ENCODE measurements at regions not wholly inside any gene's neighbourhood (a gene's known extent, or its start where the extent isn't known, plus 50 kb on each side); places are given as distances from the start of the nearest gene placed in this dataset.
"Not testable (repeated sequence)": the region's sequence is repeated elsewhere in the genome, so short reads cannot be mapped to it uniquely, and the experiment has no call there.

DNA sequence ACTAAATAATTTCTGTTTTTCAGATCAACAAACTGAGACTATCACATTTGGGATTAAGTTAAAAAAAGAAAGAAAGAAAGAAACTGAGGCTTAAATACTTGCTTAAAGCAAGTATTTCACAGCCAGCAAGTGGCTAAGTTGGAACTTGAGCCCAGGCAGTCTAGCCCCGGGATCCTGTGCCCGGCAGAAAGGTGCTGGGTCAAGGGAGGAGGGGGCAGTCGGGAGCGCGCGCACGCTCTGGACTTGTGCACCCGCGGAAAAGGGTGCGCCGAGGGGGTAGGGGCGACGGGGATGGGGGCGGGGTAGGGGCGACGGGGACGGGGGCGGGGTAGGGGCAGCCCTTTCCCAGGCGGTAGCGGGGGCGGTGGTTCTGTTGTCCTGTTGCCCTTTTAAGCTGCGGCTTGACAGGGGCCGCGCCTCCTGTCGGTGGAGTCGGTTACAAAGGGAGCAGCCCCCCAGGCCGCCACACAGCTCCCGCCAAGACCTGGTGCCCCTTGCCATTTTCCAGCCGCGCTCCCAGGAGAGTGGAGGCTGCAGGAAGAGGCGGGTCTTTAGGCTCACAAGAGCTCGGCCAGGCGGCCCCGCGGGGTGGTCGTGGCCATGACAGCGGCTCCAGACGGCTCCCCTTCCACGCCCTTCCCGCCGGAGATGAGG lies 60.6 kb downstream of the GOLGA8T start:
- DNase-seq, result not testable (repeated sequence)

DNA sequence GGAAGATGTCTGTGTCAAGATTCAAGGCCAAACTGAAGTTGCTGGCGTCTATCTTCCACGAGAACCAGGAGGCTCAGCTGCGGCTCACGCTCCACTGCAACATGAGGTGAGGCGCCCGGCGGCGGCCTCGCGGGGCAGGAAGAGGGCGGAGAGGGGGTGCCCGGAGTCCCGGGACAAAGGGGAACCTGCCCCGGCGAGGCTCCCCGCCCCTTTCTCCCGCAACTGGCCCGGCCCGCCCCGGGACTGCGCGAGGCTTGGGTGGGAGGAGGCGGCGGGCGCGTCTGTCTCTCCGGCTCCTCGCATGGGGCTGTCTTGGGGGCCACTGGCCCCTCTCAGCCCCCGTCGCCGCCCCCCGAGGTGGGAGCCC lies 61.1 kb downstream of the GOLGA8T start:
- not testable (repeated sequence) for H3K4me3 Mint-ChIP-seq; H3K9me3 Mint-ChIP-seq; H3K4me1 Mint-ChIP-seq; H3K27ac Mint-ChIP-seq; H3K36me3 Mint-ChIP-seq (ENCODE audit: low read depth); H3K27me3 Mint-ChIP-seq
- ATAC-seq, result peak; percentile 42
- DNase-seq, result peak; percentile 45

More for the DNA sequence above, 60.6 kb downstream of the GOLGA8T start:
- not testable (repeated sequence) for H3K27me3 Mint-ChIP-seq; H3K27ac Mint-ChIP-seq; H3K4me3 Mint-ChIP-seq; H3K9me3 Mint-ChIP-seq; H3K36me3 Mint-ChIP-seq (ENCODE audit: low read depth); H3K4me1 Mint-ChIP-seq
- ATAC-seq, result peak; percentile 6

DNA sequence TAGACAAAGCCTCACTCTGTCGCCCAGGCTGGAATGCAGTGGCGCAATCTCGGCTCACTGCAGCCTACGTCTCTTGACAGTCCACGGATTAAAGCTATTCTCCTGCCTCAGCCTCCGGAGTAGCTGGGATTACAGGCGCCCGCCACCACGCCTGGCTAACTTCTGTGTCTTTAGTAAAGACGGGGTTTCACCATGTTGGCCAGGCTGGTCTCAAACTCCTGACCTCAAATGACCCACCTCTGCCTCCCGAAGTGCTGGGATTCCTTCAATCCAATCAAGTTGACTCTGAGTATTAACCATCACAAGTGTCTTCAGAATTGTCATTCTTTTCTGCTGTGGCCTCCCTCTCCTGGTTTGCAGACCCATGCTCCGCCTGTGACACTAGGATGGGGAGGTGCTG lies 61.9 kb downstream of the GOLGA8T start:
- not testable (repeated sequence) for ATAC-seq; H3K9me3 Mint-ChIP-seq; H3K36me3 Mint-ChIP-seq (ENCODE audit: low read depth); H3K4me3 Mint-ChIP-seq; H3K27ac Mint-ChIP-seq; H3K4me1 Mint-ChIP-seq; DNase-seq; H3K27me3 Mint-ChIP-seq

DNA sequence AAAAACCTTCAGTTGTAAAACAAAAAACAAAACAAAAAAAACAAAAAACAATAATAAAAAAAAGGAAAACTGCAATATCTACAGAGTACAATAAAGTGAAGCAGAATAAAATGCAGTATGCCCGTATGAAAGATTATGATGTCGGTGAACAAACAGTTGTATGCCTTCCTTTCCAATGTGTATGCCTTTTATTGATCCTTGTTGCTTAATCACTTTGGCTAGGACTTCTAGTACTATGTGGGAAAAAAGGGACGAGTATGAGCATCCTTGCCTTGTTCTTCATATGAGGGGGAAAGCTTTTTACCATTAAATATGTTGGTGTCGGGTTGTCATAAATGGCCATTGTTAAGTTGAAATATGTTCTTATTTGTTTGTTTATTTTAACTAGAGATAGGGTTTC lies 66.7 kb downstream of the GOLGA8T start:
- ATAC-seq; H3K27me3 Mint-ChIP-seq; H3K36me3 Mint-ChIP-seq (ENCODE audit: low read depth); H3K4me3 Mint-ChIP-seq; H3K9me3 Mint-ChIP-seq; DNase-seq; H3K4me1 Mint-ChIP-seq; H3K27ac Mint-ChIP-seq: not testable (repeated sequence)

DNA sequence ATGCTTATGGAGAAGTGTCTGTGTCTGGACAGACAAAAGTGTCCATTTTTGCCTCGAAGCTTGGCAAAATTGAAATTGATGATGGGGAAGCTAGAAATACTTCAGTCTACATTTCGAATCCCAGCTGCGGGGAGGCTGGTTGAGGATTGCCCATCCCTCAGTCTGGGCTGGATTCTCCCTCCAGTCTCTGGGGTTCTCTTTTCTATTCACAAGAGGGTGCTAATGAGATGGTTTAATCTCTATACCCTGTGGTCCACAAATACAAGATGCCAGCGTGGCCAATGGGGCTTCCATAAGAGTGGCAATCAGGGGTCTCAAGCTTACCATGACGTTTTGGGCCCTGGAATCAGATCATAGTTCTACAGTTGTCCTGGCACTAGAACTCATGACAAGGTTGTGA lies 78.9 kb downstream of the GOLGA8T start:
- not testable (repeated sequence) for H3K4me3 Mint-ChIP-seq; H3K4me1 Mint-ChIP-seq; H3K36me3 Mint-ChIP-seq (ENCODE audit: low read depth)

DNA sequence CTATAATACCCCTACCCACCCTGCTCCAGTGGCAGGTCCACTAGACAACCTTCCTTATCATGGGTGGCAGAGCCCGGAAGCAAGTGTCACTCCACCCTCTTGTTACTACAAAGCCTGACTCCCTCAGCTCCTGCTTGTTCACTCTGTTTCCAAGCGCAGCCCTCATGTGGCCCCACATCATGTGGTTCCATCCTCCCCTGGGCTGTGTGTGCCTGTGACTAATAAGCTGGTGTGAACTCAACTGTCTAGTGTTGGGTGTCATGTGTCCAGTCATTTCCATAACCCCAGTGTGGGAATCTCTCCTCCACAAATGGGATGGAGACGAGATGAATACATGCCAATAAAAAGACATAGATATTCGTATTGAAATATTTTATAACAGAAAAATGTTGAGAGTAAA lies 87.0 kb downstream of the GOLGA8T start:
- H3K27me3 Mint-ChIP-seq; H3K27ac Mint-ChIP-seq; H3K4me1 Mint-ChIP-seq; H3K36me3 Mint-ChIP-seq (ENCODE audit: low read depth); H3K4me3 Mint-ChIP-seq; ATAC-seq; DNase-seq; H3K9me3 Mint-ChIP-seq: not testable (repeated sequence)

More for the DNA sequence above, 78.9 kb downstream of the GOLGA8T start:
- DNase-seq, H3K27me3 Mint-ChIP-seq, ATAC-seq, H3K9me3 Mint-ChIP-seq, H3K27ac Mint-ChIP-seq: not testable (repeated sequence)

DNA sequence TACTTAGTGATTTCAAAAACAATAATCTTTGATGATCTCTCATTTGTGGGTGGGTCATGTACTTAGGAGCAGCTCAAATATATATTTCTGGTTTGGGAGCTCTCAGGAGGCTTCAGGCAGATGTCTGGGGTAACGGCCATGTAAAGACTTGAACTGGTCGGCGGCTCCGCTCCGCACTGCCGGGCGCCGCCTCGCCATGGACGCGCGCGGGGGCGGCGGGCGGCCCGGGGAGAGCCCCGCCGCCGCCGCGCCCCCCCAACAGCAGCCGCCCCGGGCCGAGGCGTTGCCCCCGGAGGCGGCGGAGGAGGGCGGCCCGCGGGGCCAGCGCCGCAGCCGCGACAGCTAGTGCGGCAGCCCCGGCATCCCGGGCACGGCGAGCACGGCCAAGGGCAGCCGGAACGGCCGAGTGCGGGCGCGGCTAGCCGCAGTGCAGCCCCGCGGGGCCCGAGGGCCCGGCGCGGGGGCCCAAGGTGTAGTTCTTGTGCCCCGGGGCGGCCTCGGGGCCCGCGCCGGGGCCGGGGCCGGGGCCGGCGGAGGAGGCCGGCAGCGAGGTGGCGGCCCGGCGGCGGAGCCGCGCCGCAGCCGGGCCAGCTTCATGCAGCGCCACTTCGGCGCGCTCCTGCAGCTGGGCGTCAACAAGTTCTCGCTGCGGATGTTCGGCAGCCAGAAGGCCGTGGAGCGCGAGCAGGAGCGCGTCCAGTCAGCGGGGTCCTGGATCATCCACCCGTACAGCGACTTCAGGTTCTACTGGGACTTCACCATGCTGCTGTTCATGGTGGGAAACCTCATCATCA lies 88.1 kb downstream of the GOLGA8T start:
- not testable (repeated sequence) for H3K4me3 Mint-ChIP-seq; DNase-seq; H3K27me3 Mint-ChIP-seq; H3K27ac Mint-ChIP-seq; H3K4me1 Mint-ChIP-seq; H3K36me3 Mint-ChIP-seq (ENCODE audit: low read depth); H3K9me3 Mint-ChIP-seq; ATAC-seq

DNA sequence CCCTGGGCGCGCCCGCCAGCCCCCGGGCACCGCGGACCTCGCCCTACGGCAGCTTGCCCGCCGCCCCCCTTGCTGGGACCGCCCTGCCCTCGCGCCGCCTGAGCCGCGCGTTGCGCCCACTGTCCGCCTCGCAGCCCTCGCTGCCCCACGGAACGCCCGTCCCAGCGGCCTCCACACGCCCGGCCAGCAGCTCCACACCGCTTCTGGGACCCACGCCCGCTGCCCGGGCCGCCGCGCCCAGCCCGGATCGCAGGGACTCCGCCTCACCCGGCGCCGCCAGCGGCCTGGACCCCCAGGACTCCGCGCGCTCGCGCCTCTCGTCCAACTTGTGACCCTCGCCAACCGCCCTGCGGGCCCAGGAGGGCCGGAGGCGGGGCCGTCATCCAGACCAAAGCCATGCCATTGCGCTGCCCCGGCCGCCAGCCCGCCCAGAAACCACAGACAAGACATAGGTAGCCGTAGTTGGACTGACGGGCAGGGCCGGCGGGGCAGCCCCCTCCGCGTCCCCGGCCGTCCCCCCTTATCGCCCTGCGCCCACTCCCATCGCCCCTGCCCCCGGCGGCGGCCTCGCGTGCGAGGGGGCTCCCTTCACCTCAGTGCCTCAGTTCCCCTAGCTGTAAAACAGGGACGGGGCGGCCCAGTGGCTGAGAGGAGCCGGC lies 90.5 kb downstream of the GOLGA8T start:
- H3K36me3 Mint-ChIP-seq (ENCODE audit: low read depth); H3K27ac Mint-ChIP-seq; H3K4me1 Mint-ChIP-seq; DNase-seq; H3K9me3 Mint-ChIP-seq; H3K27me3 Mint-ChIP-seq; H3K4me3 Mint-ChIP-seq; ATAC-seq: not testable (repeated sequence)

DNA sequence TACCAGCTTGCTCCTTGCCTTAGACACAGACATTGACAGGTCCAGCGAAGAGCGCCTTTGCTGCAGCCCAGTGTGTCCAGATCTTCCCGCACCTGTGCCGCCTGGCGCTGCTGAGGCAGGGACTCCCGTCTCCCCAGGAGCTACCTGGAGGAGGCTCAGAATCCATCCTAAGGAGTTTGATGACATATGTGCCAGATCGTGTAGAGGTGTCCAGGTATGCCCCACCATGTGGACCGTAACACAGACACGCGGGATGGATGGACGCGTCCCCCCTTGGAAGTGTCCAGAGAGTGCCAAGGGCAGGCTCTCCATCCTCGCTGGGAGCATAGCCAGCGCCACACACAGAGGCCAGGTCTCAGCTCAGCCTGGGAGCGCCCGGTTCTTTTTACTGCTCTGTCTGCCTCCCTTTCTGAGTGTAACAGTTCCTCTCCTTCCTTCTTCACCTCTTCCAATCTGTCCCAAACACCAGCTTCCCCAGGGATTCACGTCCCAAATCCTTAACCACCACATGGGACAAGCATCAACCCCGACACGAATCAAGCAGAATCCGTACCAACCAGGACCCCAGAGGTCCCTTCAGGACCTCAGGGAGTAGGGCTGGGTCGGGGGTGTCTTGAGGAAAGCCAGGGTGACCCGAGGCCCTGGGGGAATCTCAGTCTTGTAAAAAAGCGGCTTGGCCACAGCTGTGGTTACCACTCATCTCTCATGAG lies 126.7 kb downstream of the GOLGA8T start:
- H3K4me1 Mint-ChIP-seq; DNase-seq; H3K27ac Mint-ChIP-seq; H3K4me3 Mint-ChIP-seq; H3K27me3 Mint-ChIP-seq; H3K36me3 Mint-ChIP-seq (ENCODE audit: low read depth); H3K9me3 Mint-ChIP-seq: not testable (repeated sequence)
- peak; percentile 15 for ATAC-seq

DNA sequence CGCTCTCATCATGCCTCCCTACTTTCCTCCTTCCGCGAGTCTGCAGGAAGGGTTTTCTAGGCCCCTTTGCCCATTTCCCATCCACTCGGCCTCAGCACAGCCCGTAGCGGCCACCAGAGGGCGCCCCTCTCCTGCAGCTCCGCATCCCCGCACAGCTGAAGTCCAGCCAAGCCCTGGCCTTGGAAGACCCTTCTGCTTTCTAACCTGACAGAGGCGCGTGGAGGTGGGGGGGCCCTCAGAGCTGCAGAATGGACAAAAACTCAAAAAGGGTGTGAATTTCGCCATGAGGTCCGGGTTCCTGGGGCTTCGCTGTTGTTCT lies 127.2 kb downstream of the GOLGA8T start:
- not testable (repeated sequence) for H3K4me3 Mint-ChIP-seq; H3K36me3 Mint-ChIP-seq (ENCODE audit: low read depth); H3K27me3 Mint-ChIP-seq; H3K4me1 Mint-ChIP-seq; DNase-seq; H3K27ac Mint-ChIP-seq; H3K9me3 Mint-ChIP-seq
- peak; percentile 77 for ATAC-seq

DNA sequence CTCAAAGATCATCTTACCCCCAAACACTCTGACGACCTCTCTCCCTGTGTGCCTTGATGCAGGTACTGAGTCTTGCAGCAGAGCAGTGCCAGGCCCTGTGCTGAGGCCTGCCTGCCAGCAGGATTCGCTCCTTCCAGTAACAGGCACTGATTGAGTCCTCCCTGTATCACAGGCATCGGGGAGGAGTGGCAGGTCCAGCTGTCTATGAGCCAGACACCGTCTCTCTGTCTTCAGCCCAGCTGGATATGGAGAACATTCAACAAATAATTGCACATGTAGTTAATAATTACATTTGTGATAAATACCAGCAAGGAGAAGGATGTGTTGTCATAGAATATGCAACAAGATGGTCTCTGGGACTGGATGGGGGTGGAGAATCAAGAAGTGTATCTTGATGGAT lies 129.1 kb downstream of the GOLGA8T start:
- H3K4me3 Mint-ChIP-seq; H3K36me3 Mint-ChIP-seq (ENCODE audit: low read depth); H3K4me1 Mint-ChIP-seq; ATAC-seq; DNase-seq; H3K27ac Mint-ChIP-seq; H3K27me3 Mint-ChIP-seq; H3K9me3 Mint-ChIP-seq: not testable (repeated sequence)

DNA sequence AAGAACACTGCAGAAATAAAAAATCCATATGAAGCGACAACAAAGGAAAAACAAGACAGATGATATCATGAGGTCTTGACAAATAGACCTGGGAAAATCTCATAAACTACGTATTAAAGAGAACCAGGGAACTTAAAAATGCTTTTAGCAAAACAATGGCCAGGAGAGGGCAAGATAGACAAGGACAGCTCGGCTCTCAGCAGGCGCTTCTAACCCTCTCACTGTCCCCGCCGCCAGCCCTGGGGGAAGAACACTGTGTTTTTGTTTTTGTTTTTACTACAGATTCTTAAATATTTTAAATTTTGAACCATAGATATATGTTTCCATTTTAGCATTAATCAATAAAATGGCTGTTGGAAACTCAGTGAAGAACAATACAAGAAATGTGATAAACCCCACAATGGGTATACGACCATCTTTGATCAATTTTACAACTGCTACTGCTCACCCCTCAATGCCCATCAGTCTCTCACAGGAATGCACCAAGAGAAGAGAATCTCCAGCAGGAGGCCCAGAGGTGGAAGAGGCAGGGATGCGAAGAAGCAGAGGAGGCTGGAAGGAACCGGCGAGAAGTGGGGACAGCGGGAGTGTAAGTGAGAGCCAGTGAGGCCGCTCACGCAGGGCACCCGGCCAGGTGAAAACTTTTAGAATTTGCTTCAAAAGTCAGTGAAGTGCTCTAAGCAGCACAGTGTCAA lies 98.0 kb downstream of the CHRFAM7A start:
- not testable (repeated sequence) for H3K4me3 Mint-ChIP-seq; H3K27ac Mint-ChIP-seq; H3K9me3 Mint-ChIP-seq; ATAC-seq; H3K27me3 Mint-ChIP-seq; H3K36me3 Mint-ChIP-seq (ENCODE audit: low read depth); DNase-seq; H3K4me1 Mint-ChIP-seq

DNA sequence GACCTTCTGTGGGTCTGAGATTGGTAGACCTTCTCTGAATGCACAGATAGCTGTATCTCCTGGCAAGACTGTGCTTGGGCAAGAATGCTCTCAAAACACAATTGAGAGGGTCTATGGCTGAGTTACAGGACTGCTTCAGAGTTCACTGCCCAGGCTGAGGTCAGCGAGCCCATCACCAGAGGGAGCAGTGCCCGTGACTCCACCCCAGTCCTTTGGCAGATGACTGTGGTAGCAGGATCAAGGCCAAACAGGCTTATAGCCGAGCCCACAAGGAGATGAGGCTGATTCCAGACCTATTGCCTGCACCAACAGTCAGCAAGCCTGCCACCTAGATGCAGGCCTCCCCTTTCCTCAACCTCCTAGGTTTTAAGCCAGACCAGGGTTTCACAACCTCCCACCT lies 89.4 kb downstream of the CHRFAM7A start:
- H3K4me1 Mint-ChIP-seq; H3K9me3 Mint-ChIP-seq; H3K4me3 Mint-ChIP-seq; ATAC-seq; H3K36me3 Mint-ChIP-seq (ENCODE audit: low read depth); H3K27me3 Mint-ChIP-seq; H3K27ac Mint-ChIP-seq; DNase-seq: not testable (repeated sequence)

Measured in activated naive CD8-positive, alpha-beta T cell treated with anti-CD3 and anti-CD28 coated beads, Interleukin-2, amount 50 U/mL, for 24 hours (primary cell).